Inflammatory macrophage (primary cell): ENCODE measurements at regions not wholly inside any gene's neighbourhood (a gene's known extent, or its start where the extent isn't known, plus 50 kb on each side); places are given as distances from the start of the nearest gene placed in this dataset.
A peak's percentile ranks its signal among the peaks of the same experiment; 100 is the strongest.
"Not testable (repeated sequence)": the region's sequence is repeated elsewhere in the genome, so short reads cannot be mapped to it uniquely, and the experiment has no call there.

Experiments used
- DNase-seq, 2 donors: peaks; one replicate each; pipeline ENCODE4 v3.0.0-alpha.2; 2020 to 2022

GRCh38 chr9:41016699-41017098 is 111.8 kb downstream of the FOXD4L6 start:
- DNase-seq = not testable (repeated sequence)

GRCh38 chr9:40999952-41000700 is 128.4 kb downstream of the FOXD4L6 start:
- peak; percentile 35 to 80 for DNase-seq

GRCh38 chr9:40995490-40995889 is 133.0 kb downstream of the FOXD4L6 start:
- DNase-seq = peak; percentile 12 to 53

GRCh38 chr9:40993842-40994241 is 134.6 kb downstream of the FOXD4L6 start:
- peak; percentile 69 to 89 for DNase-seq

- DNase-seq = not testable (repeated sequence)
These were observed 135.1 kb downstream of the FOXD4L6 start for GRCh38 chr9:40993375-40993774.

GRCh38 chr9:40992472-40992821 is 136.0 kb downstream of the FOXD4L6 start:
- peak; percentile 52 to 65 for DNase-seq

- peak; percentile 99 to 100 for DNase-seq
These were observed 136.6 kb downstream of the FOXD4L6 start for GRCh38 chr9:40991741-40992471.

- DNase-seq = not testable (repeated sequence)
These were observed 137.3 kb downstream of the FOXD4L6 start for GRCh38 chr9:40991100-40991740.

- DNase-seq = not testable (repeated sequence)
These were observed 142.1 kb downstream of the FOXD4L6 start for GRCh38 chr9:40986332-40986731.

GRCh38 chr9:40975351-40975750 is 153.1 kb downstream of the FOXD4L6 start:
- not testable (repeated sequence) for DNase-seq

- not testable (repeated sequence) for DNase-seq
These were observed 153.6 kb downstream of the FOXD4L6 start for GRCh38 chr9:40974912-40975311.

GRCh38 chr9:40971773-40972172 is 156.7 kb downstream of the FOXD4L6 start:
- DNase-seq = not testable (repeated sequence)

- DNase-seq = not testable (repeated sequence)
These were observed 158.1 kb downstream of the FOXD4L6 start for GRCh38 chr9:40970340-40970739.

GRCh38 chr9:40962461-40962860 is 166.0 kb downstream of the FOXD4L6 start:
- DNase-seq = not testable (repeated sequence)

GRCh38 chr9:40951876-40952494 is 176.5 kb downstream of the FOXD4L6 start:
- DNase-seq = not testable (repeated sequence)

- not testable (repeated sequence) for DNase-seq
These were observed 182.3 kb downstream of the FOXD4L6 start for GRCh38 chr9:40946228-40946627.

GRCh38 chr9:40942730-40943129 is 185.8 kb downstream of the FOXD4L6 start:
- not testable (repeated sequence) for DNase-seq

- DNase-seq = not testable (repeated sequence)
These were observed 188.6 kb downstream of the FOXD4L6 start for GRCh38 chr9:40939888-40940209.

GRCh38 chr9:40939201-40939887 is 189.1 kb downstream of the FOXD4L6 start:
- not testable (repeated sequence) for DNase-seq

GRCh38 chr9:40935336-40935735 is 193.1 kb downstream of the FOXD4L6 start:
- DNase-seq = no peak

GRCh38 chr9:40934480-40934879 is 194.0 kb downstream of the FOXD4L6 start:
- not testable (repeated sequence) for DNase-seq

GRCh38 chr9:40930426-40930825 is 198.1 kb downstream of the FOXD4L6 start:
- not testable (repeated sequence) for DNase-seq
